ENCODE measurements at regions not wholly inside any gene's neighbourhood (a gene's known extent, or its start where the extent isn't known, plus 50 kb on each side); places are given as distances from the start of the nearest gene placed in this dataset.

GRCh38 chr5:82610686-82611085 is 332.5 kb upstream of the RPS23 start:
- Histone ChIP-seq H3K4me1 (no peaks in the 10 kb centered on the region), H3K4me3 (no peak overlapping the region), H3K36me3 (ENCODE audit: insufficient read depth in 1 of 2, low read depth in 1 of 2) (no peaks in the 10 kb centered on the region), H3K27me3 (ENCODE audit: insufficient read depth in 3 of 3, low read length in 2 of 3) (no peaks in the 10 kb centered on the region), H3K9me3 (no peaks in the 10 kb centered on the region), H3K27ac (no peak overlapping the region)
- DNase-seq (no peak), ATAC-seq (no peak)
- intact Hi-C loops (cut with DNase I) = no loop called here
- WGBS, 3 donors = 92 to 98% (median 95%) methylated on average over 3 of the region's 3 CpGs
- TF ChIP-seq, protein P1, sequence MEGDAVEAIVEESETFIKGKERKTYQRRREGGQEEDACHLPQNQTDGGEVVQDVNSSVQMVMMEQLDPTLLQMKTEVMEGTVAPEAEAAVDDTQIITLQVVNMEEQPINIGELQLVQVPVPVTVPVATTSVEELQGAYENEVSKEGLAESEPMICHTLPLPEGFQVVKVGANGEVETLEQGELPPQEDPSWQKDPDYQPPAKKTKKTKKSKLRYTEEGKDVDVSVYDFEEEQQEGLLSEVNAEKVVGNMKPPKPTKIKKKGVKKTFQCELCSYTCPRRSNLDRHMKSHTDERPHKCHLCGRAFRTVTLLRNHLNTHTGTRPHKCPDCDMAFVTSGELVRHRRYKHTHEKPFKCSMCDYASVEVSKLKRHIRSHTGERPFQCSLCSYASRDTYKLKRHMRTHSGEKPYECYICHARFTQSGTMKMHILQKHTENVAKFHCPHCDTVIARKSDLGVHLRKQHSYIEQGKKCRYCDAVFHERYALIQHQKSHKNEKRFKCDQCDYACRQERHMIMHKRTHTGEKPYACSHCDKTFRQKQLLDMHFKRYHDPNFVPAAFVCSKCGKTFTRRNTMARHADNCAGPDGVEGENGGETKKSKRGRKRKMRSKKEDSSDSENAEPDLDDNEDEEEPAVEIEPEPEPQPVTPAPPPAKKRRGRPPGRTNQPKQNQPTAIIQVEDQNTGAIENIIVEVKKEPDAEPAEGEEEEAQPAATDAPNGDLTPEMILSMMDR (IDR thresholded peaks at IDR 0.05) = no peak

DNA sequence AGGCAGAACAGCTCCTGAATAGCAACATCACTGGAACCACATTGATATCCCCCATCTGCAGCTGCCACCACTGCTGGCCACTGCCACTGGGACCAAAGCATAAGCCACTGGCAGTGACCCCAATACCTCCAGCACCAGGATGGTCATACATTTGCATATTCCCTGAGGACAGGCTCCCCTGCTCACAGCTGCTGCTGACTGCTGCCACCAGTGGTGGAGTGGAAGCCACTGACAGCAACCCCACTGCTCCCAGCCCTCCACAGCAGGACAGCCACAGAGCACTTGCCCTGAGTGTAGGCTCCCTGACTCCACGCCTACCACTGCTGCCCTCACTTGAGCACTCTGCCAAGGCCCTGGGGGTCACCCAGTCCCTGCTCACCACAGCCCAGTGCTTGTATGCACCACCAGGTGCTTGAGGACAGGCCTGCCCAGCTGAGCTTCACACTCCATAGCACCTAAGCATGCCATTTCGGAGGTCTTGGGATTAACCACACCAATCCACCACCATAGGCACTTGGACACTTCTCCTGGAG is 327.4 kb upstream of the RPS23 start:
- H3K4me3 ChIP-seq = no peak overlapping the region
- no peak overlapping the region for H3K27ac ChIP-seq
- no peak for DNase-seq
- 90 to 100% (median 91%) methylated on average over 2 of the region's 2 CpGs for WGBS, 3 donors
- H3K27me3 ChIP-seq (ENCODE audit: insufficient read depth in 3 of 3, low read length in 2 of 3) = peaks cover 0 to 2% (median 0%) of the 10 kb centered on the region in 3 donors
- TF ChIP-seq, protein P1 (IDR thresholded peaks at IDR 0.05) = no peak
- no peaks in the 10 kb centered on the region for H3K9me3 ChIP-seq
- H3K4me1 ChIP-seq = no peaks in the 10 kb centered on the region
- intact Hi-C loops (cut with DNase I) = no loop called here
- ATAC-seq = no peak
- H3K36me3 ChIP-seq (ENCODE audit: insufficient read depth in 1 of 2, low read depth in 1 of 2) = no peaks in the 10 kb centered on the region

DNA sequence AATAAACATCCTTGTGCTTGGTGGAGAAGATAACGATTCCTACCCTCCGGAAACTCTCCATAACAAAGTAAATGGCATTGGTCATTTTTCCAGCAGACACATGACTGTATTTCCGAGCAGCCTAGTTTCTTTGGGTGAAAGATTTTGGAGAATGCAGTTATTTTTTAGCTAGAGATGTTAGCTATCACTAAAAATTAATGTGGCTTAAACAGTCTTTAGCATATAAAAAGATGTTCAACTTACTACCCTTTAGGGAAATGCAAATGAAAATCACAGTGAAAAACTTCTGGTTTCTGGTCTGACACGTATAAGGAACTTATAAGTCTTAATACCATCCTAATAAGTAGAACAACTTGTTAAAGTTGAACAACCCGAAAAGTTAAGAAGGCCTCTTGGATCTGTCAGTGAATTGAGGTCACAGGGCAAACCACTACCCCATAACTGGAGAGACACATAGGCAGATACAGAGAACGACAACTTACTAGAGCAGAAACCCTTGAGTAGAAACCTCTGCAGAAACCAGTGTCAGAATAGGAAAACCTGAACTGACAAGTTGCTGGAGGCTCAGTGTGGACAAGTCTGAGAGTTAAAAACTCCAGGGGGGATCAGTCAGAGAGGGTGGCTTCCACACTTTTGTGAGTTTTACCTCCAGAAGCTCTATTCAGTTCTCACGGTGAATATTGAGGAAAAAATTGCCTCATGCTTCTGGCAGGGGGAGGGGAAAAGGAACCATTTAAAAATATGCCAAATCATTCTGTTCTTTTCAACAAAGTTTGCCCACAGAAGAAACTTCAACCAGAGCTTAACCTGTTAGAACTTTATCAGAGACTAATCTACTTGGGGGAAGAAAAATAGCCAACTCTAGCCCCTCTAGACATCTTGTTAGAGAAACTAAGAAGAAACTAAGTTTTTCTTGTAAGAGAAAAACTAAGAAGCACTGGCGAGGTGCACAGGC is 325.2 kb upstream of the RPS23 start:
- H3K36me3 ChIP-seq (ENCODE audit: insufficient read depth in 1 of 2, low read depth in 1 of 2) = no peaks in the 10 kb centered on the region
- H3K4me3 ChIP-seq = no peak overlapping the region
- intact Hi-C loops (cut with DNase I) = no loop called here
- H3K4me1 ChIP-seq = no peaks in the 10 kb centered on the region
- TF ChIP-seq, protein P1 (IDR thresholded peaks at IDR 0.05) = no peak
- H3K27ac ChIP-seq = no peak overlapping the region
- DNase-seq = no peak
- no peak for ATAC-seq
- H3K27me3 ChIP-seq (ENCODE audit: insufficient read depth in 3 of 3, low read length in 2 of 3) = peaks cover 0 to 2% (median 0%) of the 10 kb centered on the region in 3 donors
- WGBS, 3 donors = 76 to 78% (median 77%) methylated on average over 8 of the region's 8 CpGs
- no peaks in the 10 kb centered on the region for H3K9me3 ChIP-seq

DNA sequence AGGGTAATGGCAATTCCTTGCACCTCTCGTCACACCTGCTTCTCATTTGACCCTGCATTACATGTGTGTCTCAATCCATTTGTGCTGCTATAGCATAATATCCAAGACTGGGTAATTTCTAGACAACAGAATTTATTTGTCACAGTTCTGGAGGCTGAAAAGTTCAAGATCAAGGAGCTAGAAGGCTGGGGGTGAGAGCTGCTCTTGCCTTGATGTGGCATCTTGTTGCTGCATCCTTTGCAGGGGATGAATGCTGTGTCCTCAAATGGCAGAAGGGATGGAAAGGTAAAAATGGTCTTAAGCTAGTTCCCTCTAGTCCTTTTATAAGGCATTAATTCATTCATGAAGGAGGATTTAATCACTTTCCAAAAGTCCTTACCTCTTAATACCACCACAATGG is 323.7 kb upstream of the RPS23 start:
- Histone ChIP-seq H3K27ac (no peak overlapping the region), H3K4me3 (no peak overlapping the region), H3K4me1 (no peaks in the 10 kb centered on the region), H3K9me3 (no peaks in the 10 kb centered on the region), H3K27me3 (ENCODE audit: insufficient read depth in 3 of 3, low read length in 2 of 3) (peaks cover 0 to 2% (median 0%) of the 10 kb centered on the region in 3 donors), H3K36me3 (ENCODE audit: insufficient read depth in 1 of 2, low read depth in 1 of 2) (no peaks in the 10 kb centered on the region)
- intact Hi-C loops (cut with DNase I) = no loop called here
- DNase-seq = no peak
- ATAC-seq = no peak
- TF ChIP-seq, protein P1 (IDR thresholded peaks at IDR 0.05) = no peak
- 94 to 97% (median 97%) methylated on average over 1 of the region's 1 CpG for WGBS, 3 donors

Measured in psoas muscle (tissue), 7 donors.